ENCODE measurements at regions not wholly inside any gene's neighbourhood (a gene's known extent, or its start where the extent isn't known, plus 50 kb on each side); places are given as distances from the start of the nearest gene placed in this dataset.

- TF ChIP-seq POLR2A (IDR thresholded peaks at IDR 0.05; ENCODE audit: low read depth, low read length) (no peak), CTCF (IDR thresholded peaks at IDR 0.05; ENCODE audit: extremely low read depth in 1 of 2, insufficient read depth in 1 of 2, low read depth in 1 of 2, low read length in 2 of 2) (no peak), MAX (IDR thresholded peaks at IDR 0.05; ENCODE audit: insufficient read depth, insufficient read length) (no peak), EZH2 (IDR thresholded peaks at IDR 0.05; ENCODE audit: borderline replicate concordance, low read depth, low read length, severe bottlenecking) (no peak), POLR2AphosphoS5 (IDR thresholded peaks at IDR 0.05; ENCODE audit: insufficient read depth, low read depth, low read length) (no peak), JUN (IDR thresholded peaks at IDR 0.05; ENCODE audit: borderline replicate concordance, insufficient read depth, insufficient read length, low read depth) (no peak), MYC (IDR thresholded peaks at IDR 0.05; ENCODE audit: low read depth, low read length) (no peak), GATA2 (IDR thresholded peaks at IDR 0.05; ENCODE audit: insufficient read depth, insufficient read length, low read depth, low read length) (no peak)
These were observed 290.4 kb downstream of the TMEM38B start for GRCh38 chr9:105984714-105985113.
